ENCODE measurements at regions not wholly inside any gene's neighbourhood (a gene's known extent, or its start where the extent isn't known, plus 50 kb on each side); places are given as distances from the start of the nearest gene placed in this dataset.
"Not testable (repeated sequence)": the region's sequence is repeated elsewhere in the genome, so short reads cannot be mapped to it uniquely, and the experiment has no call there.

- dilution Hi-C loops (cut with MboI; ENCODE audit: extremely low pct_ligation_motif_present, low sequenced_read_pairs); FAIRE-seq; H2AFZ ChIP-seq (ENCODE audit: control insufficient read depth, low read length); H3K79me2 ChIP-seq (ENCODE audit: control insufficient read depth, insufficient read depth, low read length); DNase-seq (ENCODE audit: low read depth, low spot score); H3K9me3 ChIP-seq (ENCODE audit: control insufficient read depth, low read depth, low read length); H3K27ac ChIP-seq (ENCODE audit: control insufficient read depth, insufficient read depth, low read length); H3K4me2 ChIP-seq (ENCODE audit: control insufficient read depth, extremely low read depth, insufficient read depth, low read depth, low read length); H3K9me1 ChIP-seq (ENCODE audit: control insufficient read depth, extremely low read depth, insufficient read depth, low read length); H3K36me3 ChIP-seq (ENCODE audit: control insufficient read depth in 2 of 2, extremely low read depth in 1 of 2, insufficient read depth in 2 of 2, low read length in 2 of 2); H3K4me3 ChIP-seq (ENCODE audit: control insufficient read depth in 2 of 3, extremely low read depth in 1 of 3, insufficient read depth in 2 of 3, low read depth in 1 of 3, low read length in 3 of 3); H3K4me1 ChIP-seq (ENCODE audit: control insufficient read depth, extremely low read depth, insufficient read depth, low read length); H4K20me1 ChIP-seq (ENCODE audit: control insufficient read depth, extremely low read depth, insufficient read depth, low read length); H3K27me3 ChIP-seq (ENCODE audit: control insufficient read depth, extremely low read depth, insufficient read depth, low read length); H3K9ac ChIP-seq (ENCODE audit: control insufficient read depth, extremely low read depth, insufficient read depth, low read length): not testable (repeated sequence)
Measured at GRCh38 chr11:3307584-3307983, 71.4 kb downstream of the ZNF195 start.

- H3K9me3 ChIP-seq (ENCODE audit: control insufficient read depth, low read depth, low read length); dilution Hi-C loops (cut with MboI; ENCODE audit: extremely low pct_ligation_motif_present, low sequenced_read_pairs); H3K36me3 ChIP-seq (ENCODE audit: control insufficient read depth in 2 of 2, extremely low read depth in 1 of 2, insufficient read depth in 2 of 2, low read length in 2 of 2); H3K9me1 ChIP-seq (ENCODE audit: control insufficient read depth, extremely low read depth, insufficient read depth, low read length); H2AFZ ChIP-seq (ENCODE audit: control insufficient read depth, low read length); FAIRE-seq; H3K4me2 ChIP-seq (ENCODE audit: control insufficient read depth, extremely low read depth, insufficient read depth, low read depth, low read length); H3K4me3 ChIP-seq (ENCODE audit: control insufficient read depth in 2 of 3, extremely low read depth in 1 of 3, insufficient read depth in 2 of 3, low read depth in 1 of 3, low read length in 3 of 3); H3K9ac ChIP-seq (ENCODE audit: control insufficient read depth, extremely low read depth, insufficient read depth, low read length); H4K20me1 ChIP-seq (ENCODE audit: control insufficient read depth, extremely low read depth, insufficient read depth, low read length); H3K27me3 ChIP-seq (ENCODE audit: control insufficient read depth, extremely low read depth, insufficient read depth, low read length); H3K79me2 ChIP-seq (ENCODE audit: control insufficient read depth, insufficient read depth, low read length); DNase-seq (ENCODE audit: low read depth, low spot score); H3K4me1 ChIP-seq (ENCODE audit: control insufficient read depth, extremely low read depth, insufficient read depth, low read length); H3K27ac ChIP-seq (ENCODE audit: control insufficient read depth, insufficient read depth, low read length): not testable (repeated sequence)
Measured at GRCh38 chr11:3301060-3301459, 68.8 kb upstream of the MRGPRE start.

- H2AFZ ChIP-seq (ENCODE audit: control insufficient read depth, low read length); H3K9me1 ChIP-seq (ENCODE audit: control insufficient read depth, extremely low read depth, insufficient read depth, low read length); DNase-seq (ENCODE audit: low read depth, low spot score); H3K4me1 ChIP-seq (ENCODE audit: control insufficient read depth, extremely low read depth, insufficient read depth, low read length); H3K4me3 ChIP-seq (ENCODE audit: control insufficient read depth in 2 of 3, extremely low read depth in 1 of 3, insufficient read depth in 2 of 3, low read depth in 1 of 3, low read length in 3 of 3); FAIRE-seq; H3K9ac ChIP-seq (ENCODE audit: control insufficient read depth, extremely low read depth, insufficient read depth, low read length); H4K20me1 ChIP-seq (ENCODE audit: control insufficient read depth, extremely low read depth, insufficient read depth, low read length); H3K27ac ChIP-seq (ENCODE audit: control insufficient read depth, insufficient read depth, low read length); H3K27me3 ChIP-seq (ENCODE audit: control insufficient read depth, extremely low read depth, insufficient read depth, low read length); H3K36me3 ChIP-seq (ENCODE audit: control insufficient read depth in 2 of 2, extremely low read depth in 1 of 2, insufficient read depth in 2 of 2, low read length in 2 of 2); H3K79me2 ChIP-seq (ENCODE audit: control insufficient read depth, insufficient read depth, low read length); H3K4me2 ChIP-seq (ENCODE audit: control insufficient read depth, extremely low read depth, insufficient read depth, low read depth, low read length); dilution Hi-C loops (cut with MboI; ENCODE audit: extremely low pct_ligation_motif_present, low sequenced_read_pairs); H3K9me3 ChIP-seq (ENCODE audit: control insufficient read depth, low read depth, low read length): not testable (repeated sequence)
Measured at GRCh38 chr11:3300579-3300978, 68.4 kb upstream of the MRGPRE start.

- DNase-seq (ENCODE audit: low read depth, low spot score); H3K27ac ChIP-seq (ENCODE audit: control insufficient read depth, insufficient read depth, low read length); H3K4me2 ChIP-seq (ENCODE audit: control insufficient read depth, extremely low read depth, insufficient read depth, low read depth, low read length); H3K9me3 ChIP-seq (ENCODE audit: control insufficient read depth, low read depth, low read length); H4K20me1 ChIP-seq (ENCODE audit: control insufficient read depth, extremely low read depth, insufficient read depth, low read length); H3K9ac ChIP-seq (ENCODE audit: control insufficient read depth, extremely low read depth, insufficient read depth, low read length); H3K36me3 ChIP-seq (ENCODE audit: control insufficient read depth in 2 of 2, extremely low read depth in 1 of 2, insufficient read depth in 2 of 2, low read length in 2 of 2); H3K4me1 ChIP-seq (ENCODE audit: control insufficient read depth, extremely low read depth, insufficient read depth, low read length); H3K4me3 ChIP-seq (ENCODE audit: control insufficient read depth in 2 of 3, extremely low read depth in 1 of 3, insufficient read depth in 2 of 3, low read depth in 1 of 3, low read length in 3 of 3); H3K9me1 ChIP-seq (ENCODE audit: control insufficient read depth, extremely low read depth, insufficient read depth, low read length); H2AFZ ChIP-seq (ENCODE audit: control insufficient read depth, low read length); H3K27me3 ChIP-seq (ENCODE audit: control insufficient read depth, extremely low read depth, insufficient read depth, low read length); FAIRE-seq; H3K79me2 ChIP-seq (ENCODE audit: control insufficient read depth, insufficient read depth, low read length); dilution Hi-C loops (cut with MboI; ENCODE audit: extremely low pct_ligation_motif_present, low sequenced_read_pairs): not testable (repeated sequence)
Measured at GRCh38 chr11:3297834-3298233, 65.6 kb upstream of the MRGPRE start.

- dilution Hi-C loops (cut with MboI; ENCODE audit: extremely low pct_ligation_motif_present, low sequenced_read_pairs); H3K4me1 ChIP-seq (ENCODE audit: control insufficient read depth, extremely low read depth, insufficient read depth, low read length); H3K27me3 ChIP-seq (ENCODE audit: control insufficient read depth, extremely low read depth, insufficient read depth, low read length); DNase-seq (ENCODE audit: low read depth, low spot score); H4K20me1 ChIP-seq (ENCODE audit: control insufficient read depth, extremely low read depth, insufficient read depth, low read length); H3K9ac ChIP-seq (ENCODE audit: control insufficient read depth, extremely low read depth, insufficient read depth, low read length); H3K9me1 ChIP-seq (ENCODE audit: control insufficient read depth, extremely low read depth, insufficient read depth, low read length); H3K4me2 ChIP-seq (ENCODE audit: control insufficient read depth, extremely low read depth, insufficient read depth, low read depth, low read length); H3K79me2 ChIP-seq (ENCODE audit: control insufficient read depth, insufficient read depth, low read length); H3K9me3 ChIP-seq (ENCODE audit: control insufficient read depth, low read depth, low read length); H3K27ac ChIP-seq (ENCODE audit: control insufficient read depth, insufficient read depth, low read length); H2AFZ ChIP-seq (ENCODE audit: control insufficient read depth, low read length); H3K4me3 ChIP-seq (ENCODE audit: control insufficient read depth in 2 of 3, extremely low read depth in 1 of 3, insufficient read depth in 2 of 3, low read depth in 1 of 3, low read length in 3 of 3); H3K36me3 ChIP-seq (ENCODE audit: control insufficient read depth in 2 of 2, extremely low read depth in 1 of 2, insufficient read depth in 2 of 2, low read length in 2 of 2): not testable (repeated sequence)
- FAIRE-seq: peak; percentile 36
Measured at GRCh38 chr11:3290563-3290962, 58.3 kb upstream of the MRGPRE start.

All from keratinocyte (primary cell).